H9 (cell line): ENCODE measurements at regions not wholly inside any gene's neighbourhood (a gene's known extent, or its start where the extent isn't known, plus 50 kb on each side); places are given as distances from the start of the nearest gene placed in this dataset.

Experiments used
- DNase-seq: peaks from one replicate; pipeline ENCODE4 v3.0.0-alpha.2; 2017
- H2AFZ ChIP-seq: one replicate; pipeline ENCODE4 v1.6.1; 2013; ENCODE audit warnings: mild to moderate bottlenecking, low read length, control low read depth, moderate library complexity
- H2AK5ac ChIP-seq: 2 replicates; pipeline ENCODE4 v1.6.1; 2013; ENCODE audit warnings: low read length, control low read depth, mixed read lengths; ENCODE audit not compliant: insufficient read length
- H2BK120ac ChIP-seq: one replicate; pipeline ENCODE4 v1.6.1; 2013; ENCODE audit warnings: low read depth, mild to moderate bottlenecking, low read length, control low read depth, inconsistent platforms; ENCODE audit not compliant: poor library complexity, severe bottlenecking
- H2BK12ac ChIP-seq: 2 replicates; pipeline ENCODE4 v1.6.1; 2013; ENCODE audit warnings: low read length, control low read depth, mixed read lengths, low read depth; ENCODE audit not compliant: insufficient read length
- H2BK15ac ChIP-seq: 2 replicates; pipeline ENCODE4 v1.6.1; 2013; ENCODE audit warnings: low read depth, low read length, control low read depth
- H2BK20ac ChIP-seq: one replicate; pipeline ENCODE4 v1.6.1; 2013; ENCODE audit warnings: low read depth, mild to moderate bottlenecking, low read length, control low read depth, inconsistent platforms; ENCODE audit not compliant: poor library complexity, severe bottlenecking
- H2BK5ac ChIP-seq: 2 replicates; pipeline ENCODE4 v1.6.1; 2013; ENCODE audit warnings: low read length, control low read depth, mixed read lengths; ENCODE audit not compliant: insufficient read length
- H3K14ac ChIP-seq: 2 replicates; pipeline ENCODE4 v1.6.1; 2013; ENCODE audit warnings: low read length, control low read depth; ENCODE audit not compliant: insufficient read depth
- H3K18ac ChIP-seq: 2 replicates; pipeline ENCODE4 v1.6.1; 2013; ENCODE audit warnings: low read depth, mild to moderate bottlenecking, mixed read lengths, low read length, control low read depth; ENCODE audit not compliant: insufficient read length
- H3K23ac ChIP-seq: 2 replicates; pipeline ENCODE4 v1.6.1; 2013; ENCODE audit warnings: low read length, control low read depth, mixed read lengths, low read depth; ENCODE audit not compliant: insufficient read length
- H3K23me2 ChIP-seq: 2 replicates; pipeline ENCODE4 v1.6.1; 2013; ENCODE audit warnings: low read depth, mild to moderate bottlenecking, mixed read lengths, low read length, control low read depth; ENCODE audit not compliant: insufficient read length, poor library complexity, severe bottlenecking
- H3K27ac ChIP-seq: 2 replicates; pipeline ENCODE4 v1.5.1; 2013; ENCODE audit warnings: low read length, control low read depth, mixed read lengths, low read depth; ENCODE audit not compliant: insufficient read length
- H3K27me3 ChIP-seq: 2 replicates; pipeline ENCODE4 v1.6.1; 2013; ENCODE audit warnings: low read length, control low read depth, inconsistent platforms; ENCODE audit not compliant: insufficient read depth
- H3K4ac ChIP-seq: 2 replicates; pipeline ENCODE4 v1.6.1; 2013; ENCODE audit warnings: low read depth, mild to moderate bottlenecking, control low read depth, inconsistent platforms, low read length, moderate library complexity
- H3K4me1 ChIP-seq: 2 replicates; pipeline ENCODE4 v1.6.1; 2013; ENCODE audit warnings: low read length, control low read depth, inconsistent platforms; ENCODE audit not compliant: insufficient read depth
- H3K4me2 ChIP-seq: 2 replicates; pipeline ENCODE4 v1.6.1; 2013; ENCODE audit warnings: low read length, control low read depth, mixed read lengths; ENCODE audit not compliant: insufficient read length, insufficient read depth
- H3K56ac ChIP-seq: 2 replicates; pipeline ENCODE4 v1.6.1; 2013; ENCODE audit warnings: low read depth, mild to moderate bottlenecking, mixed read lengths, low read length, control low read depth; ENCODE audit not compliant: insufficient read length
- H3K79me1 ChIP-seq: 2 replicates; pipeline ENCODE4 v1.6.1; 2013; ENCODE audit warnings: low read depth, mild to moderate bottlenecking, moderate library complexity, low read length, control low read depth, inconsistent platforms; ENCODE audit not compliant: insufficient read depth, poor library complexity, severe bottlenecking
- H3K79me2 ChIP-seq: 2 replicates; pipeline ENCODE4 v1.6.1; 2013; ENCODE audit warnings: low read length, control low read depth, inconsistent platforms; ENCODE audit not compliant: insufficient read depth
- H3K9ac ChIP-seq: 2 replicates; pipeline ENCODE4 v1.6.1; 2013; ENCODE audit warnings: low read length, control low read depth, mixed read lengths; ENCODE audit not compliant: insufficient read length; ENCODE audit errors: extremely low read depth
- H3K9me3 ChIP-seq: one replicate; pipeline ENCODE4 v1.6.1; 2013; ENCODE audit warnings: low read depth, low read length, inconsistent platforms; ENCODE audit not compliant: control insufficient read depth
- H3T11ph ChIP-seq: one replicate; pipeline ENCODE4 v1.6.1; 2013; ENCODE audit warnings: mild to moderate bottlenecking, low read length, control low read depth, inconsistent platforms
- H4K20me1 ChIP-seq: one replicate; pipeline ENCODE4 v1.6.1; 2013; ENCODE audit not compliant: control insufficient read depth, insufficient read length, insufficient read depth
- H4K5ac ChIP-seq: 2 replicates; pipeline ENCODE4 v1.6.1; 2013; ENCODE audit warnings: low read depth, mild to moderate bottlenecking, mixed read lengths, low read length, control low read depth; ENCODE audit not compliant: insufficient read length
- H4K8ac ChIP-seq: replicated peaks from 2 replicates; pipeline ENCODE4 v1.6.1; 2013; ENCODE audit warnings: low read length, control low read depth, mixed read lengths, low read depth; ENCODE audit not compliant: insufficient read length
- H4K91ac ChIP-seq: 2 replicates; pipeline ENCODE4 v1.6.1; 2013; ENCODE audit warnings: low read depth, mild to moderate bottlenecking, moderate library complexity, mixed read lengths, low read length, control low read depth; ENCODE audit not compliant: insufficient read length
- H3K27ac Mint-ChIP-seq, 3 experiments: 2 replicates in 2 of 3; 3 replicates in 1 of 3; pipeline ENCODE4 v1.8.0; 2020 to 2021; ENCODE audit warnings: mixed read lengths in 3 of 3, mild to moderate bottlenecking in 1 of 3, moderate library complexity in 1 of 3
- H3K27me3 Mint-ChIP-seq: 2 replicates; pipeline ENCODE4 v1.8.0; 2021; ENCODE audit warnings: low read depth, mild to moderate bottlenecking, moderate library complexity, mixed read lengths
- H3K36me3 Mint-ChIP-seq, 3 experiments: 2 replicates in 2 of 3; 3 replicates in 1 of 3; pipeline ENCODE4 v1.8.0; 2020 to 2021; ENCODE audit warnings: low read depth in 3 of 3, mixed read lengths in 3 of 3; ENCODE audit not compliant: insufficient read depth in 1 of 3
- H3K4me1 Mint-ChIP-seq, 2 experiments: 2 replicates each; pipeline ENCODE4 v1.8.0; 2020; ENCODE audit warnings: mixed read lengths in 2 of 2
- H3K4me3 Mint-ChIP-seq, 2 experiments: 2 replicates in 1 of 2; 3 replicates in 1 of 2; pipeline ENCODE4 v1.8.0; 2020 to 2021; ENCODE audit warnings: mild to moderate bottlenecking in 2 of 2, mixed read lengths in 2 of 2, moderate library complexity in 1 of 2
- H3K9me3 Mint-ChIP-seq, 2 experiments: 2 replicates in 1 of 2; 3 replicates in 1 of 2; pipeline ENCODE4 v1.8.0; 2020; ENCODE audit warnings: mild to moderate bottlenecking in 2 of 2, mixed read lengths in 2 of 2, moderate library complexity in 1 of 2
- CTCF ChIP-seq: fragments of 200-600 bp; sonication (generic); conservative IDR thresholded peaks from 3 replicates; pipeline ENCODE4 v1.8.0; 2021; ENCODE audit warnings: antibody characterized with exemption, mild to moderate bottlenecking
- WGBS: extraction: QIAGEN DNeasy Blood & Tissue Kit; methylation state at CpG from one replicate; pipeline ENCODE4 v1.1.7; 2013; ENCODE audit warnings: missing lambda C conversion rate, low lambda C conversion rate, mixed read lengths; ENCODE audit not compliant: insufficient read length; ENCODE audit errors: extremely low coverage; 5-methylcytosine and 5-hydroxymethylcytosine counted together

GRCh38 chr18:44514106-44514505 lies 166.6 kb upstream of the SETBP1 start:
- WGBS = no CpG with 5 or more reads among the region's 1 CpG
- H3K79me2 ChIP-seq = no peaks in the 10 kb centered on the region
- H3K14ac ChIP-seq = no peak overlapping the region
- H3K18ac ChIP-seq = no peak overlapping the region
- H3K9me3 ChIP-seq = no peaks in the 10 kb centered on the region
- H2BK20ac ChIP-seq = no peak overlapping the region
- no peak overlapping the region for H3K4ac ChIP-seq
- H2BK120ac ChIP-seq = no peak overlapping the region
- Mint-ChIP-seq H3K4me3 (no peak overlapping the region), H3K9me3 (no peaks in the 10 kb centered on the region), H3K27me3 (peaks cover 2% of the 10 kb centered on the region; the same call in 1 of the 2 replicates), H3K36me3 (no peaks in the 10 kb centered on the region), H3K4me1 (peaks cover 0 to 3% of the 10 kb centered on the region in 2 experiments; a peak in 1 of 4 replicates), H3K27ac (no peak overlapping the region)
- no peak overlapping the region for H2BK12ac ChIP-seq
- no peak overlapping the region for H2AK5ac ChIP-seq
- H2BK15ac ChIP-seq = no peak overlapping the region
- no peaks in the 10 kb centered on the region for H3K4me1 ChIP-seq
- no peak overlapping the region for H3K27ac ChIP-seq
- no peaks in the 10 kb centered on the region for H3K27me3 ChIP-seq
- no peak overlapping the region for H4K91ac ChIP-seq
- H4K5ac ChIP-seq = no peak overlapping the region
- H3K23ac ChIP-seq = no peak overlapping the region
- no peak for DNase-seq
- H3K23me2 ChIP-seq = no peaks in the 10 kb centered on the region
- no peak overlapping the region for H3K56ac ChIP-seq
- no peak for TF ChIP-seq CTCF
- no peak overlapping the region for H2AFZ ChIP-seq
- H3K79me1 ChIP-seq = no peaks in the 10 kb centered on the region
- H4K8ac ChIP-seq = no peak overlapping the region
- H4K20me1 ChIP-seq = no peaks in the 10 kb centered on the region
- no peak overlapping the region for H2BK5ac ChIP-seq
- no peak overlapping the region for H3T11ph ChIP-seq
- no peak overlapping the region for H3K4me2 ChIP-seq
- no peak overlapping the region for H3K9ac ChIP-seq
